NCI-H69 (cell line): ENCODE measurements at regions not wholly inside any gene's neighbourhood (a gene's known extent, or its start where the extent isn't known, plus 50 kb on each side); places are given as distances from the start of the nearest gene placed in this dataset.
A peak's percentile ranks its signal among the peaks of the same experiment; 100 is the strongest.

Experiments
- DNase-seq: peaks from one replicate; lab custom pipeline; 2025; lab: John Stamatoyannopoulos, UW

DNA sequence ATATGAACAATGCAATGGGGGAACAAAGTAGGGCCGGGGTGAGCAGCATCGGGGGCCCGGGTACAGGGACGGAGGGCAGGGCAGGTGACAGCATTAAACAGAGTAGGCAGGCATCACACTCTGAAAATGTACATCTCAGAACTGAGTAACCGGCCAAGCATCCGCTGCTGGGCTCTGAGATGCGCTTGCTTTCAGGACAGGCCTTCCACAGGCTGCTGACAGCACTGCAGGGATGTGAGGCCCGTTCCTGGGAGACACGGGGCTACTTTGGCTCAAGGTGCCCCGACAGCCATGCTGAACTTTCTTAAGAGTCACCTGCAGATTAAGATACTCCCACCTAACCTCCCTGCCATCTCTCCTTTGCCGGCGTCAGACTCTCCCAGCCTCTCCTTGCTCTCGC lies 64.3 kb upstream of the FGFR2 start:
- DNase-seq: no peak

DNA sequence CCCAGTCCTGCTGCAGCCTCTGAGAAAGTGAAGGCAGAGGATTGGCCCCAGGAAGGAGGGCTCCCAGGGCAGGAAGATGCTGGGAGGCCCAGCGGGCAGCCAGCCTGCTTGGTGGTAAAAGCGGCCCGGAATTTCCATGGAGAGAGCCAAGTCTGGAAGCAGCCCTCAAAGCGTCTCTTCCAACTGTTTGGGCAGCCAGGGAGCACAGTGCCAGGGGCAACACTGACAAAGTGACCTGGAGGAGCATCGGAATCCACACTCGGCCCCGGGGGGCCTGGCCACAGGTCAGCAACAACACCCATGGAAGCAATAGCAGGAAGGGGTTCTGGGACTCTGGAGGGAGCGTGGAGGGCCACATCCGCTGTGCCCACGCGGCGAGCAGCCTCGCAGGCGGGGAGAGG lies 63.2 kb upstream of the FGFR2 start:
- DNase-seq: no peak

DNA sequence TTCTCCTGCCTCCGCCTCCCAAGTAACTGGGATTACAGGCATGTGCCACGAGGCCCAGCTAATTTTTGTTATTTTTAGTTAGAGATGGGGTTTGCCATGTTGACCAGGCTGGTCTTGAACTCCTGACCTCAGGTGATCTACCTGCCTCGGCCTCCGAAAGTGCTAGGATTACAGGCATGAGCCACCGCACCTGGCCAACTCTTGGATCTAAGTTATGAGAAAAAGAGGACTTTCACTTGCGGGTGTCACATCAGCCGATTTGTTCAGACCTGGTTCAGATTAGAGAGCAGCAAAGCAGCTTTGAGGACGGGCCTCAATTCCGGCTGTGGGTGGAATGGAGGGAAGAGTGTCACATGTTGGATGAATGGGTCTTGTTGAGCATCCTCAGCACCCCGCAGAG lies 61.0 kb upstream of the FGFR2 start:
- no peak for DNase-seq

DNA sequence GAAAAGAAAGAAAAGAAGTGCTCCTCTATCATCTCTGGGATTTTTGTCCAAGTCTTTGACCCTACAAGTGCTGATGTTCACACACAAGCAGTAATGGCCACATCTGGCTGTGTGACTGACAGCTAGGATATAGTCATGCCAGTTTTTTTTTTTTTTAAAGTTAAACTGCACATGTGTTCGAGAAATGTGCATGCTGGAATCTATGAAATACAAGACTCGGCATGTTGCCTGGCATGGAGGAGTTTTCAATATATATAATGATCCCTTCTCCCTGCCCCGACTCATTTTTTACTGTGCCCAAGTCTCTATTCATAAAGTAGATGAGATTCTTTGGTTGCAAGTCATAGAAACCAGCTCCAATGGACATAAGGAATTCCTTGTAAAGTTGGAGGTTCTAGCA lies 60.4 kb upstream of the FGFR2 start:
- DNase-seq: no peak

DNA sequence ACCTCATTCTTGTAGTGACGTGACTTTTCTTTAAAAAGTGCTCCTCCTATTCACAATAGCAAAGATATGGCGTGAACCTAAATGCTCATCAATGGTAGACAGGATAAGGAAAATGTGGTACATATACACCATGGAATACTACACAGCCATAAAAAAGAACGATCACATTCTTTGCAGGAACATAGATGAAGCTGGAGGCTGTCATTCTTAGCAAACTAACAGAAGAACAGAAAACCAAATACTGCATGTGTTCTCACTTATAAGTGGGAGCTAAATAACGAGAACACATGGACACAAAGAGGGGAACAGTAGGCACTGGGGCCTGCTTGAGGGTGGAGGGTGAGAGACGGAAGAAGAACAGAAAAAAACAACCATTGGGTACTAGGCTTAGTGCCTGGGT lies 59.9 kb upstream of the FGFR2 start:
- no peak for DNase-seq

DNA sequence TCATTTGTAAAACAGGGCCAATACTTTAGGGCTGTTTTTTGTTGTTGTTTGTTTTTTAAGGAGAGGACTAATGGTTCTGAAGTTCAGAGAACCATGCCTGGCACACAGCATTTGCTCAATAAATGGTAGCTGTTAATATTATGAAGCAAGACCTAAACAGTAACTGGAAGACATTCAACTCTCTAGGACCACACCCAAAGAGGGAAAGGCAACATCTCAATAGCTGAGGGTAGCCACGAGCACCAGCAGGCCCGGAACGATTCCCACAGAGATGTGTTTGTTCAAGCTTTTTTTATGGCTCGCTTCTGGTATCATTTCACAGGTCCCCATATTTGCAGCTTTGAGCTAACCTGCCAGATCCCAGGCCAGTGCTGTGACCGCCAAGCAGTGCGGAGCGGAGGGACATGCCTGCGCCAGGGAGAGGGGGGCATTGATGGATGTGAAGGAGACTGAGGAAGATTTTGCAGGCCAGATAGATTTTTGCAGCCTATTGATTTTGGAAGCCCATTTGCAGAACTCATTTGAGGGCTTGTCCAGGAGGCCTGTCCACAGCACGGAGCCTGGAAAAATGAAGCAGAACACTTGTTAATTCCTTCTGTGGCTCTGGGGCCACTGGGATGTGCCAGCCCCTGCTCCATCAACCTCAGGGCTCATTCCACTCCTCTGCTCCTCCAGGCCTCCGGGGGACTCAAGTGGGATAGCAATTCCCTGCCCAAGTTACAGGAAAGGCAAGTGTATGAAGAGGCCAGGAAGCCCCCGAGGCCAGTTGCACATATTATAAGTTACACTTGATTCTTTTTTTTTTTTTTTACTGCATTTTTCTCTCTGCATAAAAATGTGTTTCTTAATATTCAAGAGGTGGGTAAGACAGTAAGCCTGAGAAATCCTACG lies 57.3 kb upstream of the FGFR2 start:
- DNase-seq: peak; percentile 81

DNA sequence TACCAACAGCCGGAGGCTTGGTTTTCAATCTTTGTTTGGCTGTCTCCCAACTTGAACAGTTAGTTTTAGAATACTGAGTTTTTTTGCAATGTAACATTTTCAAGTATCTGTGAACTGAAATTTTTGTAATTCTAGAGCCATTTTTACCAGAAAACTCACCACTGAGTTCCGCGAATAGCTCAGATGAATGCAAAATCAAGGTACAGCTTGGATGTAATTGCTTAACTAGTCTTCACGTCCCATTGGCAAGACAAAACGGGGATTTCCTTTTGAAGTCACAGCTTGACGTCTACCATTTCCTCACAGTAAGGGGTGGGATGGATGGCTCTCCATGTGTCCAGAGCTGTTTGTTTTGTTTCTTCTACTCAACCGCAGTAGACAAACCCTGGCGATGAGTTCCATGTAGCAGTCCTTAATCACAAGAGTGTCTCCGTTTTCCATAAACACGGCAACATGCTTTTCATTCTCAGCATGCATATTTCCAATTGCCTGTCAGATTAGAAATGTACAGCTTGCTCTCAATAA lies 55.8 kb upstream of the FGFR2 start:
- peak; percentile 61 for DNase-seq

DNA sequence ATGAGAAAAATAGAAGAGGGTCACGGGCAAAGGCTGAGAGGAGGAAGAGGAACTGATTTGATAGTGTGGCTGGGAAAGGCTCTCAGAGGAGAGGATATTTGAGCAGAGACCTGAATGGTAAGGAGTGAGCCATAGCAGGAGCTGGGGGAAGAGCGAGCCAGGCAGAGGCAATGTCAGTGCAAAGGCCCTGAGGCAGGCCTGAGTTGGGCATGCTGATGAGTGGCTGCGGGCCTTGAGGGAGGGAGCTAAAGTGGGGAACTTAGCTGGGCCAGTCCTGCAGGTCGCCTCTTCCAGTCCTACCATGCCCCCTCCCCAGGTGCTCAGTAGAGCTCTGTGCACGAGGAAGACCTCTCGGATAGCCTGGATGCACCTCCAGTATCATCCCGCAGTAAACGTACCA lies 55.4 kb upstream of the FGFR2 start:
- no peak for DNase-seq

DNA sequence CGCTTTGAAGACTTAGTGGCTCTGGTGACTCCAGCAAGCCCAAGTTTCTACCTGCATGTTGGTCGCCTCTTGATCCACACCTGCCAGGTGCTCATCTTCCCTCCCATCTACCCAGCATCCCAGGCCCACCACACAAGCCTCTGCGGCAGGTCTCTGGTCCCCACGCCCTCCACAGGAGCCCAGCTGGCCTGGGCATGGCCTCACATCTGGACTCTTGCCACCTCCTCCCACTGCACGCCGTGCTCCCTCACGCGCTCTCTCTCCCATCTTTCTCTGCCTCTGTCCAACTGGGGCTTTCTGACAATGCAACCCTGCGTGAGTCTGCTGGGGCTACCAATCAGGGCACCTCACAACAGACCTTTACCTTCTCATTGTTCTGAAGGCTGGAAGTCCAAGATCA lies 50.2 kb upstream of the FGFR2 start:
- DNase-seq: no peak

DNA sequence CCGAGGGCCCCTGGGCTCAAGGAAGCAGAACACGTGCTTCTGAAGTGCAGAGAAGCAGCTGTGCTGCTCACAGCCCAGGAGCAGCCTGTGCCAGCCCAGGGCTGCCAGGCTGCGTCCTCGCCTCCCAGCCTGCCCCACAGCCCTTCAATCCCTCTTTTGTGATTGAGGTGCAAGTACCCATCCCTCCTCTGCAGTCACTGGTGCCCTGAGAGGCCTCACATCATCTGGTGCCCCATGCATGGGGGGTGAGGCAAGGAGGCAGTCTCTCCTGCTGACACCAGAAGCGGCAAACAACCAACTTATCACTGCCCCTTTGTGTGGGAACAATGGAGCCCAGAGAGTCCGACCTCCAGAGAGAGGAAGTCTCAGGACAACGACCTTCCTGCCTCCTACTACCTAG lies 49.8 kb upstream of the FGFR2 start:
- no peak for DNase-seq
